HG02885 (cell line): ENCODE measurements at regions not wholly inside any gene's neighbourhood (a gene's known extent, or its start where the extent isn't known, plus 50 kb on each side); places are given as distances from the start of the nearest gene placed in this dataset.

Experiments used
- ATAC-seq: cut with Tn5 transposase; IDR thresholded peaks from one replicate; pipeline ENCODE4 v1.9.1; 2021; ENCODE audit warnings: mild to moderate bottlenecking; ENCODE audit not compliant: unreplicated experiment, poor library complexity

- no peak for ATAC-seq
These were observed 269.0 kb downstream of the ZNF621 start for GRCh38 chr3:40793730-40794129.

- ATAC-seq, result no peak
These were observed 275.6 kb downstream of the ZNF621 start for GRCh38 chr3:40800343-40800742.

GRCh38 chr3:40801284-40801741 is 276.6 kb downstream of the ZNF621 start:
- no peak for ATAC-seq

- ATAC-seq, result no peak
These were observed 278.6 kb downstream of the ZNF621 start for GRCh38 chr3:40803311-40803710.

GRCh38 chr3:40805456-40805855 is 280.7 kb downstream of the ZNF621 start:
- ATAC-seq, result no peak

GRCh38 chr3:40810813-40811212 is 286.1 kb downstream of the ZNF621 start:
- ATAC-seq, result no peak

GRCh38 chr3:40817017-40817416 is 292.3 kb downstream of the ZNF621 start:
- no peak for ATAC-seq

- ATAC-seq, result no peak
These were observed 296.6 kb downstream of the ZNF621 start for GRCh38 chr3:40821315-40821714.

- ATAC-seq, result no peak
These were observed 302.5 kb downstream of the ZNF621 start for GRCh38 chr3:40827226-40827625.

GRCh38 chr3:40827942-40828688 is 303.4 kb downstream of the ZNF621 start:
- no peak for ATAC-seq

GRCh38 chr3:40828741-40829415 is 304.1 kb downstream of the ZNF621 start:
- no peak for ATAC-seq

- ATAC-seq, result no peak
These were observed 305.1 kb downstream of the ZNF621 start for GRCh38 chr3:40829876-40830275.

- no peak for ATAC-seq
These were observed 312.5 kb downstream of the ZNF621 start for GRCh38 chr3:40837300-40837699.

GRCh38 chr3:40841131-40841530 is 316.4 kb downstream of the ZNF621 start:
- no peak for ATAC-seq

- no peak for ATAC-seq
These were observed 316.9 kb downstream of the ZNF621 start for GRCh38 chr3:40841570-40842109.

GRCh38 chr3:40842714-40843113 is 318.0 kb downstream of the ZNF621 start:
- ATAC-seq, result no peak

- ATAC-seq, result no peak
These were observed 318.5 kb downstream of the ZNF621 start for GRCh38 chr3:40843208-40843624.

GRCh38 chr3:40843851-40844548 is 319.2 kb downstream of the ZNF621 start:
- ATAC-seq, result no peak

- ATAC-seq, result no peak
These were observed 320.1 kb downstream of the ZNF621 start for GRCh38 chr3:40844896-40845295.

- no peak for ATAC-seq
These were observed 320.7 kb downstream of the ZNF621 start for GRCh38 chr3:40845447-40845846.

GRCh38 chr3:40845916-40846315 is 321.2 kb downstream of the ZNF621 start:
- ATAC-seq, result no peak
